Sigmoid colon (tissue), 6 donors: ENCODE measurements at regions not wholly inside any gene's neighbourhood (a gene's known extent, or its start where the extent isn't known, plus 50 kb on each side); places are given as distances from the start of the nearest gene placed in this dataset.

Experiments
- DNase-seq: peaks from one replicate; pipeline ENCODE4 v3.0.0-alpha.2; 2019
- H3K27ac ChIP-seq, 4 donors: fragments of 200-600 bp; sonication (generic); one replicate each; pipeline ENCODE4 v1.5.1; 2016 to 2019; ENCODE audit warnings: mild to moderate bottlenecking in 1 of 4
- H3K27me3 ChIP-seq, 3 donors: fragments of 200-600 bp; sonication (generic); one replicate each; pipeline ENCODE4 v1.5.1; 2019; ENCODE audit warnings: mild to moderate bottlenecking in 1 of 3
- H3K36me3 ChIP-seq, 4 donors: fragments of 200-600 bp; sonication (generic); one replicate each; pipeline ENCODE4 v1.5.1; 2016 to 2019
- H3K4me1 ChIP-seq, 4 donors: fragments of 200-600 bp; sonication (generic); one replicate each; pipeline ENCODE4 v1.5.1; 2017 to 2019
- H3K4me3 ChIP-seq, 4 donors: fragments of 200-600 bp; sonication (generic); one replicate each; pipeline ENCODE4 v1.5.1; 2017 to 2019; ENCODE audit warnings: mild to moderate bottlenecking in 2 of 4, moderate library complexity in 1 of 4
- H3K9me3 ChIP-seq, 4 donors: fragments of 200-600 bp in 3 of 4; sonication (generic) in 3 of 4; one replicate each; pipeline versions ENCODE4 v1.5.1 to v1.6.1; 2013 to 2019
- EP300 ChIP-seq, 4 donors: sonication (generic); formaldehyde crosslinking; IDR thresholded peaks; one replicate each; pipeline ENCODE4 v1.6.1; 2017; ENCODE audit warnings: antibody characterized with exemption in 4 of 4
- POLR2A ChIP-seq, 2 donors: fragments of 450-650 bp; IDR thresholded peaks; one replicate each; pipeline ENCODE4 v1.6.1; 2016; ENCODE audit warnings: antibody characterized with exemption in 2 of 2, mild to moderate bottlenecking in 2 of 2, moderate library complexity in 2 of 2
- POLR2AphosphoS5 ChIP-seq, 4 donors: sonication (generic); formaldehyde crosslinking; IDR thresholded peaks; one replicate each; pipeline ENCODE4 v1.6.1; 2017; ENCODE audit warnings: antibody characterized with exemption in 4 of 4
- WGBS, 2 donors: extraction: QIAGEN DNeasy Blood & Tissue Kit; methylation state at CpG; one replicate each; pipeline ENCODE4 v1.1.7; 2013; 5-methylcytosine and 5-hydroxymethylcytosine counted together
- intact Hi-C: fragments of 100-400 bp; cut with DNase I; formaldehyde crosslinking; loops from one replicate; pipeline ENCODE4 v1.15.1; 2023
- TF ChIP-seq, protein P1 (sequence below), 4 experiments: fragments of 450-650 bp in 3 of 4; fragments of 200-600 bp in 1 of 4; IDR thresholded peaks; one replicate each; pipeline ENCODE4 v1.5.1; 2016 to 2019; ENCODE audit warnings: antibody characterized with exemption in 4 of 4, mild to moderate bottlenecking in 3 of 4, moderate library complexity in 2 of 4
- donor health status: healthy with polysubstance abuse.
- donor health status: healthy.

DNA sequence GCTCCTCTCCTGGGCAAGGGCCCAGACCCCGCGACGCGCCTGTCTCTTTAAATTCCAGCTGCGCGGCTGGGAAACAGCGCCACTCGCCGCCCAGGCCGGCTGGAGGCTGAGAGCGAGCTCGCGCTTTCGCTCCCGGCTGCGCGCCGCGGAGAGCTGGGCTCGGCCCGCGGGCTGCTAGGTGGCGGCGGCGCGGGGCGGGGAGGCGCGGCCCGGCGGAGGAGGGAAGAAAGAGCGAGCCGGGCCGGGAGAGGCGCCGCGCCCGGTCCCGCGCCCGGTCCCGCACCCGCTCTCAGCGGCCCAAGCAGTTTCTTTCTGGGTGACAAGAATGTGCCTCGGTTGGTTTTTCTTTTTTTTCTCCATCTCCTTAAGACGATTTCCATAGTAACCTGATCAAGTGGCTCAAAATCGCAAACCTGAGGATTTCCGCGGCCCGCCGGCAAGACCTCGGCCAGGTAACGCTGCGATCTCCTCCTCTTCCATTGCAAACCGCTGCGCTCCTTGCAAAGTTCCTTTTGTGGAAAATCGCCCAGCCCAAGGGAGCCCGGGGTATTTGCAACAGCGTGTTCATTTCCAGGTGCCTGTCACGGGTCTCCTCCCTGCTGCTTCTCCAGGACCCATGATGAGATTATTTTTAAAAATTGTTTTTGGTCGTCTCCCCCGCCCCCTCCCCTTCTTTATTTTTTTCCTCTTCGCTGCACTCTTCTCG is 259.5 kb upstream of the E2F7 start:
- Histone ChIP-seq H3K4me3 (peak overlapping the region; percentile 36 to 67 (median 54)), H3K9me3 (no peaks in the 10 kb centered on the region), H3K27me3 (no peaks in the 10 kb centered on the region), H3K4me1 (peaks cover 0 to 14% (median 11%) of the 10 kb centered on the region in 4 donors), H3K27ac (peak overlapping the region in 2 of 4 donors; percentile 27 to 58), H3K36me3 (no peaks in the 10 kb centered on the region)
- 1% methylated on average over 64 of the region's 64 CpGs for WGBS, 2 donors
- DNase-seq: peak; percentile 80
- TF ChIP-seq, protein P1, sequence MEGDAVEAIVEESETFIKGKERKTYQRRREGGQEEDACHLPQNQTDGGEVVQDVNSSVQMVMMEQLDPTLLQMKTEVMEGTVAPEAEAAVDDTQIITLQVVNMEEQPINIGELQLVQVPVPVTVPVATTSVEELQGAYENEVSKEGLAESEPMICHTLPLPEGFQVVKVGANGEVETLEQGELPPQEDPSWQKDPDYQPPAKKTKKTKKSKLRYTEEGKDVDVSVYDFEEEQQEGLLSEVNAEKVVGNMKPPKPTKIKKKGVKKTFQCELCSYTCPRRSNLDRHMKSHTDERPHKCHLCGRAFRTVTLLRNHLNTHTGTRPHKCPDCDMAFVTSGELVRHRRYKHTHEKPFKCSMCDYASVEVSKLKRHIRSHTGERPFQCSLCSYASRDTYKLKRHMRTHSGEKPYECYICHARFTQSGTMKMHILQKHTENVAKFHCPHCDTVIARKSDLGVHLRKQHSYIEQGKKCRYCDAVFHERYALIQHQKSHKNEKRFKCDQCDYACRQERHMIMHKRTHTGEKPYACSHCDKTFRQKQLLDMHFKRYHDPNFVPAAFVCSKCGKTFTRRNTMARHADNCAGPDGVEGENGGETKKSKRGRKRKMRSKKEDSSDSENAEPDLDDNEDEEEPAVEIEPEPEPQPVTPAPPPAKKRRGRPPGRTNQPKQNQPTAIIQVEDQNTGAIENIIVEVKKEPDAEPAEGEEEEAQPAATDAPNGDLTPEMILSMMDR (IDR thresholded peaks at IDR 0.05): peak in 2 of 4 experiments; percentile 11 to 13
- no peak for TF ChIP-seq POLR2A (IDR thresholded peaks at IDR 0.05)
- intact Hi-C loops: no loop called here

DNA sequence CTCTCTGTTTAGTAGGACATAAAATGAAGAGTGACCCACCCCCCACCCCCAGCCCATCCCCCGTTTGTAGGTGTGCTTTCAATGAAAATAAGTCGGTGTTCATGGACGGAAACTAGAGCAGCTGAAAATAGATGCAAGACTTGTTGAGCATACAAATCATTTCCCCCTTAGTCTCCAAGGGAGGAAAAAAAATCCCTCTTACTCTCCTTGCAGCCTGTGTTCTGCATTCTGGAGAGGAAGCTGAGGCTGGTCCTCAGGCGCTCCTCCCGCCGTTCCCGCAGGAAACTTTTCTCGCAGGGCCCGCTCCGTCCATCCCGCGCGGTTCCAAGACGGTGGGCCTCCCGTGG is 259.0 kb upstream of the E2F7 start:
- 1 to 2% methylated on average over 15 of the region's 15 CpGs for WGBS, 2 donors
- H3K9me3 ChIP-seq: no peaks in the 10 kb centered on the region
- DNase-seq: no peak
- H3K4me3 ChIP-seq: peak overlapping the region; percentile 19 to 67 (median 54)
- TF ChIP-seq, protein P1 (IDR thresholded peaks at IDR 0.05): no peak
- TF ChIP-seq EP300 (IDR thresholded peaks at IDR 0.05) (no peak), POLR2A (IDR thresholded peaks at IDR 0.05) (no peak), POLR2AphosphoS5 (IDR thresholded peaks at IDR 0.05) (no peak)
- H3K36me3 ChIP-seq: no peaks in the 10 kb centered on the region
- no peaks in the 10 kb centered on the region for H3K27me3 ChIP-seq
- peaks cover 0 to 14% (median 11%) of the 10 kb centered on the region in 4 donors for H3K4me1 ChIP-seq
- peak overlapping the region in 1 of 4 donors; percentile 58 for H3K27ac ChIP-seq
- intact Hi-C loops: no loop called here

DNA sequence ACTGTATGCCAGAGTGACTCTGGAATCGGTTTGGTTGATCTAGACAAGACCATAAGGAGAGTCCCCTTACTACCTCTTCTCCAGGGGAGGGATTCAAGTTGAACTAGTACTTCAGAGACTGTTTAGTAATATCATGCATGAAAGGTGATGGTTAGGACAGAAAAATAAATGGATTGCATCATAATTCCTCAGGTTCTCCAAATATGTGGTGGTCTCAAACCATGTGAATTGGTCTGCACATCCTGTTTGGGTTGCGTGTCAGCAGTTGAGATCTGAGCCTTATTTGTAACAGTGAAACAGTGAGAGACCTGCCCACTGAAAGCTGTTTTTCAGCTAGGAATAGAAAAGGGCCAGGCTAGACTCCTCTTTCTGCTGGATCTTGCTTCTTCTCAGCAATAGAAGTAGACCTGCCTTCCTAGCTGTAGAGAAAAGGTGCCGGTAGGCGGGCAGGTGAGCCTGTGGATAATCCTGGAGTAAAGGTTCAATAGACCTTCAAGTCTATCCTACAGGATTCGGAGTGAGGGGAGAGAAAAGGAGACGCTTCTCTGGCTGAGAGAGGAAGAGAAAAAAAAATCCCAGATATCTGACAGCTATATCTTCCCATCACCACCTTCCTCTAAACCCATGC is 258.5 kb upstream of the E2F7 start:
- Histone ChIP-seq H3K4me1 (peaks cover 0 to 14% (median 11%) of the 10 kb centered on the region in 4 donors), H3K27ac (no peak overlapping the region), H3K4me3 (peak overlapping the region in 2 of 4 donors; percentile 62 to 67), H3K36me3 (no peaks in the 10 kb centered on the region), H3K9me3 (no peaks in the 10 kb centered on the region), H3K27me3 (no peaks in the 10 kb centered on the region)
- WGBS, 2 donors: 80 to 83% methylated on average over 6 of the region's 6 CpGs
- TF ChIP-seq POLR2A (IDR thresholded peaks at IDR 0.05) (no peak), EP300 (IDR thresholded peaks at IDR 0.05) (no peak), POLR2AphosphoS5 (IDR thresholded peaks at IDR 0.05) (no peak)
- TF ChIP-seq, protein P1 (IDR thresholded peaks at IDR 0.05): no peak
- intact Hi-C loops: no loop called here
- DNase-seq: no peak

DNA sequence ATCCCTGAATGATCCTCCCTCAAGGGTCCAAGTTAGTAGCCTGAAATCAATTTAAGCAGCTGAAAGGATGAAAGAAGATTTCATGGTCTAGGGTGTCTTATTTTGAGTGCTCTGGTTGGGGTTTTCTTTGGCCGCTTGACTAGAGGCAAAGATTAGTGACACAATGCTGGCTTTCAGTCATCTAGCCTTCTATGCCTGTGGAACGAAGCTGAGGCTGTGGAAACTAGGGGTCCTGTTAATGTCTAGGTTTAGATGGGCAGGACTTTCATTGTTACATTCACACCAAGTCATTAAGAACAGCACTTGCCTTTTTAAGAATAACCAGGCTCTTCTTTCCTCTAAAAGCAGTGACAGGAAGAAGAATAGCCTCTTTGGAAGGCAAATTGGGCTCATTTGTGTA is 253.8 kb upstream of the E2F7 start:
- Histone ChIP-seq H3K27ac (no peak overlapping the region), H3K36me3 (no peaks in the 10 kb centered on the region), H3K9me3 (no peaks in the 10 kb centered on the region), H3K27me3 (no peaks in the 10 kb centered on the region), H3K4me1 (peaks cover 0 to 3% (median under 1%) of the 10 kb centered on the region in 4 donors), H3K4me3 (no peak overlapping the region)
- no peak for DNase-seq
- 86 to 91% methylated on average over 2 of the region's 2 CpGs for WGBS, 2 donors
- TF ChIP-seq, protein P1 (IDR thresholded peaks at IDR 0.05): no peak
- intact Hi-C loops: no loop called here
